Tibial nerve (tissue), 4 donors: ENCODE measurements at regions not wholly inside any gene's neighbourhood (a gene's known extent, or its start where the extent isn't known, plus 50 kb on each side); places are given as distances from the start of the nearest gene placed in this dataset.

Experiments used
- CTCF ChIP-seq, 5 experiments: fragments of 200-600 bp in 3 of 5; fragments of 450-650 bp in 2 of 5; sonication (generic) in 3 of 5; IDR thresholded peaks; one replicate each; pipeline ENCODE4 v1.5.1; 2016 to 2019; ENCODE audit warnings: antibody characterized with exemption in 5 of 5, mild to moderate bottlenecking in 3 of 5, moderate library complexity in 2 of 5
- EP300 ChIP-seq, 2 donors: sonication (generic); formaldehyde crosslinking; IDR thresholded peaks; one replicate each; pipeline ENCODE4 v1.6.1; 2017; ENCODE audit warnings: antibody characterized with exemption in 2 of 2, mild to moderate bottlenecking in 1 of 2
- POLR2A ChIP-seq, 2 donors: fragments of 450-650 bp; IDR thresholded peaks; one replicate each; pipeline ENCODE4 v1.6.1; 2017; ENCODE audit warnings: antibody characterized with exemption in 2 of 2, mild to moderate bottlenecking in 2 of 2, moderate library complexity in 2 of 2

GRCh38 chr10:128448796-128449195, 322.6 kb upstream of the MKI67 start:
- TF ChIP-seq CTCF (IDR thresholded peaks at IDR 0.05), result no peak
- no peak for TF ChIP-seq POLR2A (IDR thresholded peaks at IDR 0.05)
- TF ChIP-seq EP300 (IDR thresholded peaks at IDR 0.05), result no peak
